GM18526 (cell line): ENCODE measurements at regions not wholly inside any gene's neighbourhood (a gene's known extent, or its start where the extent isn't known, plus 50 kb on each side); places are given as distances from the start of the nearest gene placed in this dataset.

ENCODE experiments used
- POLR2A ChIP-seq: IDR thresholded peaks from 3 replicates; pipeline ENCODE4 v1.6.1; 2011; ENCODE audit not compliant: insufficient read length; ENCODE audit errors: extremely low read depth

DNA sequence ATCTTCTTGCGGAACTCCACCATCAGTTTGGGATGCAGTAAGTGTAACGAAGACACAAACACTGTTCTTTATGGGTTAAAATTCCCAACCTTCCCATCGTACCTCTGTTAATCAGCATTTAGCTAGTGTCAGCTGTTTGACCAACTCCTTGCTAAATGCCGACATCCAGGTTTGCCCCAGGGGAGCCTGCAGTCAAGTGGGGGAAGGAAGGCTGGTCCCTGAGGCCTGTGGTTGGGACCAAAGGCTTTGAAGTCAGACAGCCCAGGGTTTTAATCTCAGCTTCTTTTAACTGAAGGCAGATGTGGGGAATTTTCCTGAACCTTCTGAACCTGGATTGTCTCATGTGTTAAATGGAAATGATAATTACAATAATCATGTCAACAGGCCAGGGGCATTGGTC is 443.7 kb downstream of the GLRX3 start:
- TF ChIP-seq POLR2A = no peak

DNA sequence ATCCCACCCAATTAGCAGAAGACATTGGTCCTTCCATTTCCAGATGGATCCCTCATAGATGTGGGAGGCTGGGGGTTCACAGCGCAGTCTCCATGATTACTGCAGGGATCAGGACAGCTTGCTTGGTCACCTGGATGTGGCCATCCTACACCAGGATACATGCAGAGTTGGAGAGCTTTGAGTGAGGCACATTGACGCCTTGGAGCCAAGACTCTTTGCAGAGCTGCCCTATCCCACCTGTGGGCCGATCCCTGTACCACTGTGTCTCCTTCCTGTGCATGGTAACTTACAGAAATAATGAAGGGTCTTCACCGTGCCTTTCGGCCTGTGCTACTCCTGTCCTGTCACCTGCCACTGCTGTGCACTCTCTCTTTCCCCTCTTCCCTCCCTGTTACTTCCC is 444.8 kb downstream of the GLRX3 start:
- TF ChIP-seq POLR2A = no peak

DNA sequence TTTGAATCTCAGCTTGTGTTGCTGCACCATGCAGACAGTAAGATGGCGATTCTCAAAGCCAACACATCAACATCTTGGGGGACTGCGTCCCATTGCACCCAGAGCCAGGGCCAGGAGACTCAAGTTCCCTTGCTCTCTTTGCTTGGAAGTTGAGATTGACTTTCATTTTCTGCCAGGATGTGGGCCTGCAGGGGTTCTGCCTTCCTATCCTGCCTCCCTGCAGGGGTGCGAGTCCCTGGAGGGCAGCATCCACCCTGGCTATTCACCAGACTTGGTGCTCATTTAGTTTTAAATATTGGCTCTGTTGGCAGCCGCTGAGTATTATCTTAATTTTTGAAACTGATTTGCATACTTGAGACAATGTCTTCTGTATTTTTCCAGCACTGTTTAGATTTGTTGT is 451.5 kb downstream of the GLRX3 start:
- TF ChIP-seq POLR2A = no peak

DNA sequence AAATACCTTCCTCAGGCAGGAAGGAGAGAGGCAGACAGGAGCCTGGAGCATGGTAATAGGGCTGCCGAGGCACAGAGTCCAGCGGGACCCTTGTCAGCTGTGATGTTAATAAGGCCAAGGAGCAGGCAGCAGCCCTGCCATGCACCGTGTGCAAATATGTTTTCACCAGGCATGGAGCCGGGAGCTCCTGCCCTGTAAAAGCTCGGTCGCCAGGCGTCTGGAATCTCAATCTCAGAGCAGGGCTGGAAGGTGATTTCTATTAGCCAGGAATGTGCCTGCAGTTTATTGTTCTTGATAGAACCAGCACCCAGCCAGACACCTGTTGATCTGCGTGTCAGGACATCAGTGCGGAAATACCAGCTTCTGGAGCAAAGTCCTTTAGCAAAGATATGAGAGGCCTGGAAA is 469.8 kb downstream of the GLRX3 start:
- TF ChIP-seq POLR2A = no peak

DNA sequence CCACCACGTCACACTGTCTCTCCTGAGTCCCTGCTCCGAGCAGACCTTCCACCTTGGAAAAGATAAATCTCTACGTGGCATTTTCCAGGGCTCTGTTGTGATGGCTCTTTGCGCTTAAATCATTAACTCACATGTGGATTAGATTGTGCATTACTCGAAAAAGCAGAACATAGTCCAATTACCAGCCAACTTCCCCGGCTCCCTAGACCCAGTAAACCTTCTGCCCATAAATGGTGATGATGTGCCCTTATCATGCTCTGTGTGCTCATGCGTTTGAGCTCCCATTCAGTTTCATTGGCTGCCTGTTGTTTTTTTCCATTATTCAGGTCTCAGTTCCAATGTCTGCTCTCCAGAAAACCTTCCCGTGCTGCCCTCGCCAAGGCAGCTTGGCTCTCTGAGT is 471.2 kb downstream of the GLRX3 start:
- no peak for TF ChIP-seq POLR2A

DNA sequence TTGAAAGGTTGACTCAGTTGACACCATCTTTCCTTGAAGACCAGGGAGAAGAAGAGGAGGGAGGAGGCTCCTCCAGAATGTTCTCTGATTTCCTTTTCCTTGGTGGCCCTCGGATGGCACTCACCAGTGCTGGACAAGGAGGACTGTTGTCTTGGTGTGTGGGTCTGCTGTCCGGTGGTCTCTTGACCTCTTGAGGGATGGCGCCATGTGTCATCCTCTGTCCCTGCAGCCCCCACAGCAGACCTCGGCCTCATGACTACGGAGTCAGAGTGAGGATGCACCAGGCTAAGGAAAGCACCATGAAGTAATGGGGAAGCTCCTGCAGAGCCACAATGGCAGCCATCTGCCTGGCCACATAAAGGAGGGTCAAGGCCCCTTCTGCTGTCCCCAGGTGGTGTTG is 475.0 kb downstream of the GLRX3 start:
- no peak for TF ChIP-seq POLR2A

DNA sequence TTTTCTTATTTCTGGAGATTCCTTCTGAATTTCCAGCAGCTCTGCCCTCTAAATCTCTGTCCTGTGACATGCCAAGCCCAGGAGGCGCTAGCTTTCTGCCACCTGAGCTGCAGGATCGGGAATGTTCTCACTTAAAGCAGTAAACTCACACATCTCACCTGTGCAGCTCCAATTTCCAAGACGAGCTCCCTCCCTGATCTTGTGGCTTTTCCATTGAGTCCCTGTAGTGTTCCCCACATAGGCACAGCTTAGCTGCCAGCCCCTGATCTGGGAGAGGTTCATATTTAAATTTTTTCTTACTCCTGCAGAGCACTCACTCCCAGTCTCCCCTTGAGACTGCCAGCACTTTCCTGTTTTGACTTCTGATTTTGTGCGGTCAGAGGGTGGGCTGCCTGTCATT is 479.3 kb downstream of the GLRX3 start:
- no peak for TF ChIP-seq POLR2A

DNA sequence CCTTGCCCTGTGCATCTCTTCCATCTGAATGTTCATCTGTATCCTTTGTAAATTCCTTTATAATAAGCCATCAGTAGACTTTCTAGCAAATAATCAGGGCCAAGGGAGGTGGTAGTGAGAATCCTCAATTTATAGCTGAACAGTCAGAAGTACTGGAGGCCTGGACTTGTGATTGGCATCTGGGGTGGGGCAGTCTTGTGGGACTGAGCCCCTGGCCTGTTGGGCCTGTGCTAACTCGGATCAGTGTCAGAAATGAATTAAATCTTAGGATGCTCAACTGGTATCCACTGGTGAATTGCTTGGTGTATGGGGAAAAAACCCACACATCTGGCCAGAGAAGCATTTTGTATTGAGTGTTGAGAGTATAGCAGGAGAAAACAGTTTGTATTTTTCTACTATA is 481.8 kb downstream of the GLRX3 start:
- TF ChIP-seq POLR2A = no peak

DNA sequence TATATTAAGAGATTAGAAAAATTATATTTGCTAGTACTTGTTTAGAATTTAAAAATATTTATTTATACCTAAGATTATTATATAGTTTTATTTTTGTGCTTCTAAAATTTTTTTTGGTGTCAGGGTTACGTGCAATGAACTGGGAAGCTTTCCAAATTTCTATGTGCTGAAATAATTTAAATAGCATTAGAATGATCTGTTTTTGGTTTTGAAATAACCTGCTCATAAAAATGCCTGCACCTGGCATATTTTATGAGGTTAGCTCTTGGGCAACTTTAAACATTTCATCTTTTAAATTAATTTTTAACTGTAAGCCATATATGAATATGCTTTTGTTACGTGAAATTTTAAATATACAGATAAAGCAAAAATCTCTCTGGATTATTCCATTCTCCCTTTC is 482.5 kb downstream of the GLRX3 start:
- no peak for TF ChIP-seq POLR2A

DNA sequence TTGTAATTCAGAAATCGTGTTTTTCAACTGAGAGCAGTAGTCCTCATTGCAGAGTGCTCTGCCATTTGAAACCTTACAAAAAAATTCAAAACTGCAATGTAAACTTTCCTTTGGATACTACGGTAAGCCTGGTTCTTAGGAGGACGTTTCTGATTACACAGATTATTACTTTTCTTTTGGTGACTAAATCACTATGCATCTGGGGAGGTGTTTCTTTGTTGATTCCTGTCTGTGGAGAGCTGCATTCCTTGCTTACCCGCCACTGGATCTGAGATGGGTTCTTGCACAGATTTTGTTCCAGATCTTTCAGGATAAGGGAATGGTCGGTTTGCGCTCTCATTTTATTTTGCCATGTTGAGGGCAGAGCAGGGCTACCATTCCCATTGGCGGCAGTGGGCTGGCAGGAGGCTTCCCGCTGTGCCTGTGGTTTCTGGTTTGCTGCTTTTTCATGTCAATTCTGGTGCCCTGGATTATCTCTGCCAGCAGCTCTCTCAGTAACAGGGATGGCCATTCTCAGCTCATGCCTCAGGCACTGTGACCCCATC is 485.1 kb downstream of the GLRX3 start:
- no peak for TF ChIP-seq POLR2A

DNA sequence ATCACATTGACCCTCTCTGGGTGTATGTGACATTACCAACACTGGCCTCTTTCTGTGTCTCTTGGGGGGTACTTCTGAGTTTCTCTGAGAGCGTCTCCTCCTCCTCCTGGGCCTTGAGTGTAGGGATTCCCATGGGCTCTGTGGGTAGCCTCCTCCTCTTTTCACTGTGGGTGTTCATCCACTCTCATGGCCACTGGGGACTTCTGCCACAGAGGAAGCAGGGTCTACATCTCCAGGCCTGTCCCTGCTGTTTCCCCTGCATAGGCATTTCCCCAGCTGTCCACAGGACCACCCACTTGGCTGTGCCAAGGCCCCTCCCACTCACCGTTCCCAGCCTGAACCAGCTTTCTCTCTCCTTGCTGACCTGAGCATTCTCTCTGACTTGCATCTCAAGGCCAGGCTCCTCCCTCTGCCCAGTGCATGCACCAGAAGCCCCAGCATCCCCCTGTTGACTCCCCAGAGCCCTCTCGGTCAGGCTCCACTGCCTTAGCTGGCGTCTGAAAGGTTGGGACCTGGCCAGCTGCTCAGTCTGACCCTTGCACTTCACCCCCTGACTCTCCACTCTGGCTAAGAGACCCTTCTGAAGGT is 487.6 kb downstream of the GLRX3 start:
- TF ChIP-seq POLR2A = no peak

DNA sequence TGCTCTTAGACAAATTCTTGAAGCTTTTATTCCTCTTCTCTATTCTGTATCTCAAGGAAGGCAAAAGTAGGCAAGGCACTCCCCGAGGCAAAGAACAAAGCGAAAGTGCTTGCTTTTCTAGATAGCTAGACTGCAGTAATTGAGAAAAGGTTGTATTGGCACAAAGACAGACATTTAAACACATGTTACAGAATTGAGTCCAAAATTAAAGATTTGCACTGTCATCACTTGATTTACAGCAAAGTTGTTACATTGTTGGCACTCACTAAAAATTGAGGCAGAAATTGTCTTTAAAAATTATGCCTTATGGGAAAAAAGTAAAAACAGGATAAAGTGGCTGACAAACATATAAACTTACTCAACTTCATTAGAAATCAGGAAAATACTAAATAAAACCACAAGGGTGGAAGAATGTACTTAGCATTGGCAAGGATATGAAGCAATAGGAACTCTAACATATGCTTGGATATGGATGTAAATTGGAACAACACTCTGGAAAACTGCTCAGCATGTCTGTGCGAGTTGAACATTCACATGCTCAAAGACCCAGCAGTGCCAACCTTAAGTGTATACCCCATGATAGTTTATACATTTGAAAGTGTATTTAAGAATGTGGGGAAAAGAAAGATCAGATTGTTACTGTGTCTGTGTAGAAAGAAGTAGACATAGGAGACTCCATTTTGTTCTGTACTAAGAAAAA is 491.3 kb downstream of the GLRX3 start:
- TF ChIP-seq POLR2A = no peak

DNA sequence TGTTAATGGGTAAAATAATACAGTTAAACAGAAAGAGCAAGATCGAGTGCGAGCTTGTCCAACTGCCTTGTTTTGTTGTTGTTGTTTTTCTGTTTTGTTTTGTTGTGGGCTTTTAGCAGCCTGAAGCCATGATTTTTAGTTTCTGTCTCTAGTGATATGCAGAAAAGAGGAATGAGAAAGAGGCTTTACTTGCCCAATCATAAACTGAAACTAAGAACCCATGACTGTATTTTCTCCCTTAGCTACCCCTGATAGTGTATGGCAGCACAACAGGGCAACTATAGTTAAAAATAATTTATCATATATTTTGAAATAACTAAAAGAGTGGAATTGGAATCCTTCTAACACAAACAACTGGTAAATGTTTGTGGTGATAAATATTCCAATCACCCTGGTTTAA is 493.9 kb downstream of the GLRX3 start:
- TF ChIP-seq POLR2A = no peak

DNA sequence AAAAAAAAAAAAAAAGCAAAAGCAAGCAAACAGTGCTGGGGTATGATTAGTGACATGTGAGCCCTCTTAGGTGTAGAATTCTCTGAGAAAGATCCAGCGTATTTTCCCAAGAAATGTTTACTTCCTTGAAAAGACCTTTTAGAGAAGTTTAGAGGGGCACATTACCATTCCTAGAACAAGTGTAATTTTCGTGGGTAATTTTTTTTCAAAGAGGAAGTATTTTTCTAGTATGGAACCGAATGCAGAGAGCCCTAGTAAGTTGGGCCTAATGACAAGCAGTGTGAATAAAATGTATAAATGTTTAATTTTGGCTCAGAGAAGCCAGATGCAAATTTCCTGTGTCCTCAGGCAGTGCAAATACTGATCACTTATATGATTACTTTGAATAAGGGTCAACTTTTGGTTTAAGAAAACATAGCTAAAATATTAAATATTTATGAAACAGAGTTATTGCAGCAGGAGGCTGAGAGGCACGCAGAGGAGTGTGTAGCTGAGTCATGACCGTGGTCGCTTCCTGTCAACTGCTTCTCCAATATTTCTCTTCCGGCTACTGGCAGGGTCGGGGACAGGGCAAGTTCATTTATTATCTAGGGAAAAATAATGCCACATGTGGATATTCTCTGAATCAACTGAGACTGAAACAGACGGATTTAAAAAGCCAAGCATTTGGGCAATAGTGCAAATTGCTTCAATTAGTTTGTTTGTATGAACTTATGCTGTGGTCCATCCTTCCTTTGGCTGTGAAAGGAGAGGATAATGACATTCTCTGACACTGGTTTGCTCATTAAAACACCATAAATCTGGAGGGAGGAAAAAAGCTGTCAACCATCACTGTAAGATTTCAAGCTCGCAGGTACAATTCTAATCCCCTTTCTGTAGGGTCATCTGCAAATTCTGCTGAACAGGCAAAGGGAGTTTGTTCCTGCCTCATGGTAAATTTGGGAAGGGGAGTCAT is 495.2 kb downstream of the GLRX3 start:
- no peak for TF ChIP-seq POLR2A

DNA sequence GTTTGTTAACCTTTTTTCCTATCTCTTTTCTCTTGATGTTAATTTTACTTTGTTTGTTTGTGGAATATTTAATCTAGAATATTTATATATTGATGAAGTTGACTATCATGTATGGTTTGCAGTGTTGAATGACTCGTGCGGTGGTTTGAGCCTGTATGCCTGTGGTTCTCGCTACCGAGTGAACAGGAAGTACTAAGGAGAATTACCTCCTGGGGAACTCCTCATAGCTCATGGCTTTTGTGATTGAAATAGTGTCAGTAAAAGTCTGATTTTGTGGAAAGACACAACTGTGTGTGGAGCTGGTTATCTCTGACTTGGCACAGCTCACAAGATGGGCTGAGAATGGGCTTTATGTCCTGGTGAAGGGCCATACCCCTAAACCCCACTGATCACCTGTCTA is 498.6 kb downstream of the GLRX3 start:
- TF ChIP-seq POLR2A = no peak

DNA sequence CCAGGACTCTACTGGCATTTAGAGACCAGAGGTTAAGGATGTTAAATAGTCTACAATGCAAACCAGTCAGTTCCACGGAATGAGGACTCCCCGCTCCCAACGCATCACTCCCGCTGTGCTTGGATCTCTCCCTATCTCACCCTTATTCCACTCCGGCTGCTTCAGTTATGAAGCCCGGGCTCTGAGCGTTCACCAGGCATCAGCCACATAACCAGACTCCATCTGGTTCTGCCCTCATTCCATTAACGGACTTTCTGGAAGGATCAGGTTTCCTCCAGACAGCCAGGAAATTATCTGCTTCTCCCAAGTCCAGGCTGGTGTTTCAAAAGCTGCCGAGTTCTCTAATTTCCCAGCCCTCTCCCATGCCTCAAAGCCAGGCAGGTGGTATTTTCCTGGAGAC is 499.3 kb downstream of the GLRX3 start:
- no peak for TF ChIP-seq POLR2A

DNA sequence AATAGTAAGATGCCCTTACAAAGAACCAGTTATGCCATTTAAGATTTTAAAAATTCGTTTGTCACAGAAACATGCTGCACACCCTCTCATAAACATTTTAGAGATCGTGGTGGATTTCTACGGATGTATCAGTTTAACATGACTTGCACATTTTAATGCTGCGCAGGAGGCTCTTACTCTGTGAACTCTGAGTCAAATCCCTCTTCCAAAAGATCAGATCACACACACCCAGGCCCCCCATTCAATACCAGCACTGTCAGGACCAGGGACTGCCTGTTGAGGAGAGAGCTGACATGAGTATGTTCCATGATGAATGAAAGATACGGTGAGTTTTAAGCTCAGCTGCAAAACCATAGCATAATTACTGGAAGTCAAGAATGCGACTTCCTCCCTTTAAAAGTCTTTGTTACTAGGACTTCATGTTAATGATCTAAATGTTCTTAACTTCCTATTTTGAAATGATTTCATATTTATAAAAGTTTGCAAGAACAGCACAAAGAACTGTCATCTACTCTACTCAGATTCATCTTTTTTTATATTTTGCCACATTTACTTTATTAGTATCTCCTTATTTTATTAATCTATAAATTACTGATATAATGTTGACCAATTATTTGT is 500.2 kb downstream of the GLRX3 start:
- no peak for TF ChIP-seq POLR2A
